ENCODE measurements at regions not wholly inside any gene's neighbourhood (a gene's known extent, or its start where the extent isn't known, plus 50 kb on each side); places are given as distances from the start of the nearest gene placed in this dataset.
"Not testable (repeated sequence)": the region's sequence is repeated elsewhere in the genome, so short reads cannot be mapped to it uniquely, and the experiment has no call there.

DNA sequence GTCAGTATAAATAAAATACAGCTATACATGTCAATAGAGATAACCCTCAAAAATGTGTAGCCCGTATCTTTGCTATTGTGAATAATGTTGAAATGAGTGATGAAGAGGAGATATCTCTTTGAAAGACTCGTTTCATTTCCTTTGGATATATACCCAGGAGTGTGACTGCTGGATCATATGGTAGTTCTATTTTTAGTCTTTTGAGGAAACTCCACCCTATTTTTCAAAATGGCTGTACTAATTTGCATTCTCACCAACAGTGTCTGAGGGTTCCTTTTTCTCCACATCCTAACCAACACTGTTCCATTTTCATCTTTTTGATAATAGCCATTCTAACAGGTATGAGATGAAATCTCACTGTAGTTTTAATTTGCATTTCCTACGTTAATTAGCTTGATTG lies 237.5 kb upstream of the GBE1 start:
- FAIRE-seq = no peak

- no peak for FAIRE-seq
These were observed 236.8 kb upstream of the GBE1 start for GRCh38 chr3:81998139-81998755.

DNA sequence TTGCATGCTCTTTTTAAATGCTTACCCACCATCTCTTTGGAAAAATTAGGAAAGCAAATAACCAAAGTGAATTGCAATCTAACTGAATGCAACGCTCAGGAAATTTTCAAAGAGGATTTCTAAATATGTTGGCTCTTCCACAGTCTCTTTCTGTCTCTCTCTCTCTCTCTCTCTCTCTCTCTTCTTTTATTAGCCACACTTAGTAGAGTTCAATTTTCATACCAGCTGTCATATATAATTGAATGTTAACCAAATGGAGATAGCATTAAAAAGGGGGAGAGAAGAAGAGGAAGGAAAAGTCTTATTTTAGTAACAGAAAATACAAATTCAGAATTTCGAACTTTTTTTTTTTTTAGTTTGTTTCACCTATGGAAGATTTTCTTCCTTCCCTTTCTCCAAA lies 235.9 kb upstream of the GBE1 start:
- no peak for FAIRE-seq

DNA sequence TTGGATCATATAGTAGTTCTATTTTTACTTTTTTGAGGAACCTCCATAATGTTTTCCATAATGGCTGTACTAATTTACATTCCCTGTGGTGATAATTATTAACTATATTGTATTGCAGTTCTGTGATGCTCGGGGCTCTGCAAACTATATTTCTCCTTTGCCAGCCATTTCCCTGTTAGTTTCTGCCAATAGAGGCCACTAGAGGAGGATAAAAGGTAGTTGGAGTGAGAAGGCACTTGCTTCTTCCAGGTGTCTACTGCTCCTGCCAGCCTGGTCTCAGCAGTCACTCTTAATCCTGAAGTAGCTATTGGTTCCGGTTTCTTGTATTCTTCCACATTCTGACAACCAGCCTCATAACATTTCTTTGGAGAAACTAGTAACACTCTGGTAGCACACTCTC lies 233.9 kb upstream of the GBE1 start:
- FAIRE-seq = no peak

DNA sequence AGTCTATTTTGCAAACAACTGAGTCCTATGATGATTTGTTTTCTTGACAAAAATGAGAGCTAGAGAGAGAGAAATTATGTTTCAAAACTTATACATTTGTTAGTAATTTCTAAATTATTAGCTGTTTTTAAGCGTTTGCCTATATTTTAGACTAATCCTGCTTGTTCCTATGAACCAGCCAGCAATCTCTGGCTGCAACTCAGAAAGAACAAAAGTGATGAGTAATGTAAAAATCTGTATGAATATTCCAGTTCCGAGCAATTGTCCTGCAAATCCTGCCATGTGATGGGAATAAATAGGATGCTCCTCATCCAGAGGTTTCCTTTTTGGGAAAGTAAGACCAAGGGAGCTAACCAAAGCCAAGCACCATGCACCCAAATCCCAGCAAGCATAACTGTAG lies 228.3 kb upstream of the GBE1 start:
- no peak for FAIRE-seq

GRCh38 chr3:81989274-81989673 lies 227.8 kb upstream of the GBE1 start:
- FAIRE-seq = no peak

GRCh38 chr3:81987412-81987811 lies 226.0 kb upstream of the GBE1 start:
- FAIRE-seq = not testable (repeated sequence)

DNA sequence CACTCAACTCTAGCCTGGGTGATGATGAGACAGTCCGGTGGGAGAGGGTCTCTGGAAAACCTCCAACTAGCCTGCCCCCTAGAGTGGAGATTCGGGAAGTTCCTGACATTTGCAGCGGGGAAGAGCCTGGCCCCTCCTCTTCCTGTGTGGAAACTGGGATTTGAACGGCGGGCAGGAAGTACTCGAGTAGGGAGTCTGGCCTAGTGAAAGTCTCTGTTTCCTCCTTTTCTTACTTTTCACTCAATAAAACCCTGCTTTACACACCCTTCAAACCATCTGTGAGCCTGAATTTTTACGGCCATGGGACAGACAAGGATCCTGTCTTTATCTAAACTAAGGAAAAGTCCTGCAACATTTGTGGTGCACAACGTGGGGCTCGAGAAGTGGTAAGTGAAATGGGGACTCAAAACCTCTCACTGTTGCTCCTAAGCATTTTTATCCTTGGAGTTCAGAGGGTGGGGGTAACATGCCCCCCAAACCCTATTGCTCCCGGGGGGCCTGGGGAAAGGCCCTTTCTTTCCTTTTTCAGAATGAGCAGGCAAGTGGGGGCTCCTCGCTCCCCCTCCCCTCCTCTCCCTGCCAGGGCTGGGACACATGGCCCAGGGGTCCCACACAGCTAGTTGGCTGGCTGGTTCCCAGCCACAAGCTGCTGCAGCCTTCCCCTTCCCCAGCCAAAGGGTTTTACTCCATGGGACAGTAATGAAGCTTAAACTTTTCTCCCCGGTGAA lies 224.7 kb upstream of the GBE1 start:
- no peak for FAIRE-seq

DNA sequence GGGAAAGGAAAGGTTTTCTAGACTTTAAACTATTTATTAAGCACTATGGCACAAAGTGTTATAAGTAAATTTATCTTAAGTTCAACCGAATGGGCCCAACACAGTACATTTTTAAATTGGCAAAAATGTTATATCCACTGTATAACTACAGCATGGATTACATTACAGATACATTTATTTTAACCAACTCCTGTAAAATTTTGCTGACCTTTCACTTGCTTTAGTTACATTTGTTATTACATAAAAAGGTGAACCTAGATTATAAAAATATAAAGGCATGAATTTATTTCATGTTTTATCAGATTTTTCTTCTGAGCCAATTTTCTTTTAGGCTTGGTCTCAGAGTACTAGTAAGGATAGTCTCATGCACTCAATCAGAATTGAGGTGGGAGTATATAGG lies 221.9 kb upstream of the GBE1 start:
- FAIRE-seq = no peak

GRCh38 chr3:81980596-81981494 lies 219.4 kb upstream of the GBE1 start:
- no peak for FAIRE-seq

- FAIRE-seq = no peak
These were observed 213.3 kb upstream of the GBE1 start for GRCh38 chr3:81974751-81975150.

- FAIRE-seq = no peak
These were observed 207.2 kb upstream of the GBE1 start for GRCh38 chr3:81968658-81969057.

GRCh38 chr3:81967393-81967792 lies 205.9 kb upstream of the GBE1 start:
- FAIRE-seq = no peak

DNA sequence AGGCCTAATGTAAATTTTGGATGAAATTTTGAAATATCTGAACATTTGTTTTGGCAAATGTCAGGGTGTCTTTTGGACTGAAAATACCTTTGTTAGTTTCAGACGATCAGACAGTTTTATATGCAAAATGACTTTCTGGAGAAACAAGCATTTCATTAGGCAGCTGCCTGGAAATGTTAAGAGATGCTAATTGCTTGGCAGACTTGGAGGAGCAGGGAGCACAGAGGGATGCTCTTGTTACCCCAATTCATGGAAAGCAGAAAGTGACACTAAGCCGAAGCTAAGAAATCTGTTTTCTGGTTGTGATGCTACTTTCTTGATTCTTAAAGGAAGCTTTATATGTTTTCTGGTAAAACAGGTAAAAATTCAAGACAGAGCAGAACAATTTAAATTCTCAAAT lies 204.3 kb upstream of the GBE1 start:
- FAIRE-seq = no peak

- FAIRE-seq = no peak
These were observed 201.0 kb upstream of the GBE1 start for GRCh38 chr3:81962396-81962795.

GRCh38 chr3:81958972-81959640 lies 197.7 kb upstream of the GBE1 start:
- no peak for FAIRE-seq

GRCh38 chr3:81955878-81956277 lies 194.4 kb upstream of the GBE1 start:
- FAIRE-seq = no peak

DNA sequence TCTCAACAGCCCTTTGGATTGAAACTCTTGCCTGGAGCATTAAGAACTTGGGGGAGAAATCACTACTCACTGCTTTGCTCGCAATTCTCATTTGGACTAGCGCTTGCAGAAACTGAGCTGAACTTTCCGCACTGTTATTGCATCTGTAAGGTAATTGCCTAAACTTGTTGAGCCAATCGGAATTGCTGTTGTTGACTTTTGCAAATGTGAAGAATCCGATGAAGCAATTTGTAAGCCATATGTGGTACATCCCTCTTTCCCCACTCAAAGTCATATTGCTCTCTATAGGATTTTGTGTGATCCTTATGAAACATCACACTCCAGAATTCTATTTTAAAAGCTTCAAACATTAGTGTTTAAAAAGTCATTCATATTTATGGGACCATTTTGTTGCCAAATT lies 191.7 kb upstream of the GBE1 start:
- no peak for FAIRE-seq

DNA sequence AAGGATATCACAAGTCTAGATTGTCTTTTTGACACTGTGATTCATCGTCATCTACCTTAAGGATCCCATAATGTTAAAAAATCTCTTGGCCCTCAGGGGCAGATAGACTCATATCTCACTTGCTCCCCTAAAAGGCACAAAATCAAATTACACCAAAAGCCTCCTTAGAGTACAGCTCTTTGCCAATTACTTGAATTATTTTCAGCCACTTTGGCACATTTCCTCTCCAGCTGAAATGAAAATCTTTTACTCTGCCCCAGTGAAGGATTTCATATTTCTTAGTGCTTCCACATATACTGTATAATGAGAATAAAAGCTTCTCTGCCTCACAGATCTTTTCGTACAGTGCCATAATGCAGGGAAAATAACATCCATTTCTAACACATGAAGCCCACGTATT lies 190.7 kb upstream of the GBE1 start:
- FAIRE-seq = no peak

DNA sequence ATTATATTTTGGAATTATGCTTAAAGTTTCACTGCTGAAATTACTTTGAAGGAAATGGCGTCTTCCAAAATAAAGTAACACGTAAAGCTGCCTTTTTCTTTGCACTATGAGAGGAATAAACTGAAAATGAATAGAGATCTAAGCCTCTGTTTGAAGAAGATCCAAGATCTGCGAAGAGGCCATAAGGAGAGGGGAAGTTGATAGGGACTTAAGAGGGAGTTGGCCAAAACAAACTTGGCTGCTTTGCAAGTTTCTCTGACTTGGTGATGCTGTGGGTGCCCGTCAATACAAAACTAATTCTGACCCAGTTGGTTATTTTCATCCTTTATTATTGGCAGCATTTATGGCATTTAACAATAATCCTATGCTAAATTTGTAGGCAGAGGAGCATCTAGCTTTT lies 190.2 kb upstream of the GBE1 start:
- FAIRE-seq = no peak

- FAIRE-seq = no peak
These were observed 189.7 kb upstream of the GBE1 start for GRCh38 chr3:81951106-81951505.

DNA sequence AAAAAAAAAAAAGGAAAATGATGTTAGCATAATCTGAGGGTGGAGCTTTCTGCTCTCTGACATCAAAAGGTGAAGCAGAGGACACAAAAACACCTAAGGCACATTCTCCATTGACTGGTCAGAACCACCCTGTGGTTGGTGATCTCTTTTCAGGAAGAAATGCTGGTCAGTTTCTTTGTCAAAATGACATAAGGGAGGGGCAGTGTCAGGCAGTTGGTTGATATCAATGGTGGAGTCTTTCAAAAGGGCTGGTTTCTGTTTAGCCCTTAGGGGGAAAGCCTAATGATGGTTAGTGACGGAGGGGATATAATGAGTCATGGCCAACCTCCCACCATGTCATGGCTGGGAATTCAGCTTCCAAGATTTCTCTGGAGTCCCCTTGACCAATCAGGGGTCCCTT lies 185.9 kb upstream of the GBE1 start:
- FAIRE-seq = no peak

DNA sequence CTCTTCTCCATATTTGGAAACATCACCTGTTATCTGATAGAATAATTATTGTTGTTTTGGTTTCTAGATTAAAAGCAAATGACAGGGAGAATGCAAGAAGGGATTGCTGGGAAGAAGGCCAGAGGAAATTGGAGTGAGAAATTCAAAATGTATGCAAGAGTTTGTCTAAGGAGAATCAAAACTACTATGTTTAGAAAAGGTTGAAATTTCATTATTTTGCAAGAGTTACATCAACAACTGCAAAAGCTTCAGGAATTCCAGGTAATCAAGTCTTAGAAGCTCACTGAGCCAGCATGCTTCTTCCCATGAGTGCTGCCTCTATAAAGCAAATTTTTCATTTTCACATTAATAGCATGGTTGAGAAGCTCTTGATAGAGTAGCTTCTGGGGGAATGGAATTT lies 177.2 kb upstream of the GBE1 start:
- no peak for FAIRE-seq
